Caco-2 (cell line): ENCODE measurements at regions not wholly inside any gene's neighbourhood (a gene's known extent, or its start where the extent isn't known, plus 50 kb on each side); places are given as distances from the start of the nearest gene placed in this dataset.
"Not testable (repeated sequence)": the region's sequence is repeated elsewhere in the genome, so short reads cannot be mapped to it uniquely, and the experiment has no call there.

Source experiments
- BruUV-seq: library from RNA; stranded (reverse); fragments of 400-500 nt; replicated peaks from 2 replicates; lab custom pipeline; 2021; lab: Mats Ljungman, UMichigan
- CTCF ChIA-PET: fragments of 300-600 bp; sonication (Branson Sonifier 250); formaldehyde crosslinking; loops from one replicate; lab custom pipeline; 2022; ENCODE audit warnings: antibody characterized with exemption; lab: Charles Lee
- POLR2A ChIA-PET: fragments of 300-600 bp; sonication (Branson Sonifier 250); formaldehyde crosslinking; loops from one replicate; lab custom pipeline; 2022; ENCODE audit warnings: antibody characterized with exemption; lab: Charles Lee
- DNase-seq, 2 experiments: peaks; one replicate each; pipeline versions ENCODE4 v3.0.0 to v3.0.0-alpha.2; 2020 to 2022
- H3K27me3 ChIP-seq: replicated peaks from 2 replicates; pipeline ENCODE4 v1.6.0; 2011; ENCODE audit warnings: low read length; ENCODE audit not compliant: control insufficient read depth, insufficient read depth
- H3K36me3 ChIP-seq: 2 replicates; pipeline ENCODE4 v1.5.1; 2011; ENCODE audit warnings: low read length; ENCODE audit not compliant: control insufficient read depth, insufficient read depth
- H3K4me1 ChIP-seq: fragments of 250-450 bp; sonication (Bioruptor Pico); 2 replicates; pipeline ENCODE4 v1.5.1; 2020; ENCODE audit warnings: mild to moderate bottlenecking
- H3K4me3 ChIP-seq: 2 replicates; pipeline ENCODE4 v1.5.1; 2011; ENCODE audit warnings: low read depth, mild to moderate bottlenecking, control low read depth, low read length
- H3K9me3 ChIP-seq: fragments of 250-450 bp; sonication (Bioruptor Pico); 2 replicates; pipeline ENCODE4 v1.5.1; 2020; ENCODE audit warnings: mild to moderate bottlenecking, moderate library complexity
- H3K27ac Mint-ChIP-seq: one replicate; pipeline ENCODE4 v1.8.0; 2022; ENCODE audit warnings: mixed read lengths; ENCODE audit not compliant: unreplicated experiment
- H3K27me3 Mint-ChIP-seq: one replicate; pipeline ENCODE4 v1.8.0; 2022; ENCODE audit warnings: mixed read lengths; ENCODE audit not compliant: insufficient read depth, unreplicated experiment
- H3K36me3 Mint-ChIP-seq: one replicate; pipeline ENCODE4 v1.8.0; 2022; ENCODE audit warnings: mild to moderate bottlenecking, mixed read lengths; ENCODE audit not compliant: insufficient read depth, unreplicated experiment
- H3K4me1 Mint-ChIP-seq: one replicate; pipeline ENCODE4 v1.8.0; 2022; ENCODE audit warnings: low read depth, mixed read lengths; ENCODE audit not compliant: unreplicated experiment
- H3K4me3 Mint-ChIP-seq: one replicate; pipeline ENCODE4 v1.8.0; 2022; ENCODE audit warnings: mild to moderate bottlenecking, moderate library complexity, mixed read lengths; ENCODE audit not compliant: unreplicated experiment
- H3K9me3 Mint-ChIP-seq: one replicate; pipeline ENCODE4 v1.8.0; 2022; ENCODE audit warnings: mixed read lengths; ENCODE audit not compliant: unreplicated experiment
- intact Hi-C: fragments of 100-400 bp; cut with micrococcal nuclease; formaldehyde crosslinking; loops from one replicate; pipeline ENCODE4 v1.10.0; 2022; ENCODE audit not compliant: unreplicated experiment
- TF ChIP-seq, protein P1 (sequence below), 2 experiments: fragments of 200-600 bp in 1 of 2; IDR thresholded peaks; 1 replicate in 1 of 2; 2 replicates in 1 of 2; pipeline versions ENCODE4 v1.5.1 to v1.8.0; 2011 to 2022; ENCODE audit warnings: antibody characterized with exemption in 1 of 2, control low read depth in 1 of 2, inconsistent platforms in 1 of 2, low read depth in 1 of 2, low read length in 1 of 2, mild to moderate bottlenecking in 1 of 2, moderate library complexity in 1 of 2; ENCODE audit not compliant: insufficient read depth in 1 of 2, severe bottlenecking in 1 of 2, unreplicated experiment in 1 of 2

DNA sequence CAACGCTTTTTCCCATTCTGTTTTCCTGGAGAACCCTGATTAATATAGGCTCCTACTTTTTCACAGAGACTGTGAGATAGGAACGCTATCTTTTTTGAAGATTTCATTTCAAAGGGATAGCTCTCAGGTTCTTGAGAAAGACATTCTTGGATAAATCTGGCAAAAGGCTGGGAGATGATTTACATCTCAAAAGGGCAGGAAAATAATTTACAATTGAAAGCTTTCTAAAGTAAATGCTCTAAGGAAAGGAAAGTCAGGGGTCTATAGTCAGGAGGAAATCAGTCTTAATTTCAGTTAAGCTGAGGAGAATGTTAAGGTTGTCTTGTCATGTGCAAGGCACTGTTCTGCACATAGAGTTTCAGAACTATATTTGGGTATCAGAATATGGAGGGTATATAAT lies 278.8 kb downstream of the KIF20B start:
- POLR2A ChIA-PET: no interaction called here
- DNase-seq: no peak
- CTCF ChIA-PET: no interaction called here
- peaks cover 9% of the 10 kb centered on the region for H3K27me3 Mint-ChIP-seq
- no TSS peak for BruUV-seq
- H3K27ac Mint-ChIP-seq: no peak overlapping the region
- Histone ChIP-seq H3K9me3 (no peaks in the 10 kb centered on the region), H3K36me3 (no peaks in the 10 kb centered on the region), H3K4me3 (no peak overlapping the region), H3K27me3 (peaks cover 2% of the 10 kb centered on the region; the same call in 1 of the 2 replicates), H3K4me1 (no peaks in the 10 kb centered on the region)
- intact Hi-C loops: no loop called here
- no peaks in the 10 kb centered on the region for H3K36me3 Mint-ChIP-seq
- H3K4me3 Mint-ChIP-seq: no peak overlapping the region
- TF ChIP-seq, protein P1, sequence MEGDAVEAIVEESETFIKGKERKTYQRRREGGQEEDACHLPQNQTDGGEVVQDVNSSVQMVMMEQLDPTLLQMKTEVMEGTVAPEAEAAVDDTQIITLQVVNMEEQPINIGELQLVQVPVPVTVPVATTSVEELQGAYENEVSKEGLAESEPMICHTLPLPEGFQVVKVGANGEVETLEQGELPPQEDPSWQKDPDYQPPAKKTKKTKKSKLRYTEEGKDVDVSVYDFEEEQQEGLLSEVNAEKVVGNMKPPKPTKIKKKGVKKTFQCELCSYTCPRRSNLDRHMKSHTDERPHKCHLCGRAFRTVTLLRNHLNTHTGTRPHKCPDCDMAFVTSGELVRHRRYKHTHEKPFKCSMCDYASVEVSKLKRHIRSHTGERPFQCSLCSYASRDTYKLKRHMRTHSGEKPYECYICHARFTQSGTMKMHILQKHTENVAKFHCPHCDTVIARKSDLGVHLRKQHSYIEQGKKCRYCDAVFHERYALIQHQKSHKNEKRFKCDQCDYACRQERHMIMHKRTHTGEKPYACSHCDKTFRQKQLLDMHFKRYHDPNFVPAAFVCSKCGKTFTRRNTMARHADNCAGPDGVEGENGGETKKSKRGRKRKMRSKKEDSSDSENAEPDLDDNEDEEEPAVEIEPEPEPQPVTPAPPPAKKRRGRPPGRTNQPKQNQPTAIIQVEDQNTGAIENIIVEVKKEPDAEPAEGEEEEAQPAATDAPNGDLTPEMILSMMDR (IDR thresholded peaks at IDR 0.05; ENCODE audit: insufficient read depth in 1 of 2, low read depth in 1 of 2, low read length in 1 of 2, severe bottlenecking in 1 of 2, unreplicated experiment in 1 of 2): no peak
- H3K4me1 Mint-ChIP-seq: no peaks in the 10 kb centered on the region
- H3K9me3 Mint-ChIP-seq: no peaks in the 10 kb centered on the region

DNA sequence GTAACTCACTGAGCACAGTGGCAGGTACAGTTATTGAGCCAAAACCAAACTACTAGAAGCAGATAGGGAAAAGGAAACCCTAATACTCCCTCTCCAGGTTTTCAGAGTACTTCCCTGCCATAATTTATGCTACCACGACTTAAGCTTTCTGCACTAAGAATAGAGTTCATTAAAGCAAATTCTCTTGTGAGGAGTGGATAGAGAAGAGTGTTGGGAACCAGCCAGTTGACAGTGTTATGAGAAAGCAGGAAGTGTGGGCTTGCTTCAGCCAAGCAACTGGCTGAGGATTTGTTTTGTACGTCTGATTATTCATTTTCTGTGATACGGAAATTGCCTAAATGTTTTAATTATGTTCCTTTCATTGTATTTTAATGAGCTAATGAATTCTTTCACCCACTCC lies 280.5 kb downstream of the KIF20B start:
- Mint-ChIP-seq H3K27me3 (peaks cover 10% of the 10 kb centered on the region), H3K4me1 (no peaks in the 10 kb centered on the region), H3K4me3 (no peak overlapping the region), H3K27ac (no peak overlapping the region), H3K9me3 (no peaks in the 10 kb centered on the region), H3K36me3 (no peaks in the 10 kb centered on the region)
- no TSS peak for BruUV-seq
- Histone ChIP-seq H3K4me3 (no peak overlapping the region), H3K27me3 (peaks cover 2% of the 10 kb centered on the region; the same call in 1 of the 2 replicates), H3K9me3 (no peaks in the 10 kb centered on the region), H3K36me3 (no peaks in the 10 kb centered on the region), H3K4me1 (no peaks in the 10 kb centered on the region)
- no peak for DNase-seq
- ChIA-PET POLR2A (no interaction called here), CTCF (no interaction called here)
- intact Hi-C loops: no loop called here
- TF ChIP-seq, protein P1 (IDR thresholded peaks at IDR 0.05; ENCODE audit: insufficient read depth in 1 of 2, low read depth in 1 of 2, low read length in 1 of 2, severe bottlenecking in 1 of 2, unreplicated experiment in 1 of 2): no peak

DNA sequence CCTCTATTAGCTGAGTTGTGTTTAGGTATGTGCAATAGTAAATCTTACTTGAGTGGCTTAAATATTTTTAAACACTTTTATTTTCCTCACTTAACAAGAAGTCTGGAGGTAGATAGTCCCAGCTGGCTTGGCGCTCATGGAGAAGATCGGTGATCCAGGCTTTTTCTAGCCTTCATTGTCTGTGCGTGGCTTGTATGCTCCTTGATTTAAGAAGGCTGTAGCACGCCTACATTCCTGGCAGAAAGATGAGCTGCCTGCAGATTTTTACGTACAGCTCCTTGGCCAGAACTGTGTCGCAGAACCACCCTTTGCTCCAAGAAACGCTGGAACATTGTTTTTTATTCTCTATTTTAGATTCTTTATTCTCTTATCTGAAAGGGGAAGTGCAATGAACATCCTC lies 284.1 kb downstream of the KIF20B start:
- no peaks in the 10 kb centered on the region for H3K4me1 Mint-ChIP-seq
- POLR2A ChIA-PET: no interaction called here
- no peaks in the 10 kb centered on the region for H3K27me3 ChIP-seq

DNA sequence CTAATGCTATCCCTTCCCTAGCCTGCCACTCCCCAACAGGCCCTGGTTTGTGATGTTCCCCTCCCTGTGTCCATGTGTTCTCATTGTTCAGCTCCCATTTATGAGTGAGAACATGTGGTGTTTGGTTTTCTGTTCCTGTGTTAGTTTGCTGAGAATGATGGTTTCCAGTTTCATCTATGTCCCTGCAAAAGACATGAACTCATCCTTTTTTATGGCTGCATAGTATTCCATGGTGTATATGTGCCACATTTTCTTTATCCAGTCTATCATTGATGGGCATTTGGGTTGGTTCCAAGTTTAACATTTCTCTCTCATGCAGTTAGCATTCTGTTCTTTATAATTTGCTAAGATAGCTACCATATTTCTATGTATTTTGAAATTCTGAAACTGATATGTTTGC lies 287.0 kb downstream of the KIF20B start:
- H3K36me3 ChIP-seq, H3K27ac Mint-ChIP-seq, CTCF ChIA-PET, H3K4me3 Mint-ChIP-seq, H3K9me3 ChIP-seq, POLR2A ChIA-PET, H3K27me3 ChIP-seq, DNase-seq, H3K4me1 Mint-ChIP-seq, H3K9me3 Mint-ChIP-seq, H3K4me3 ChIP-seq, H3K4me1 ChIP-seq, BruUV-seq, intact Hi-C loops, H3K27me3 Mint-ChIP-seq, H3K36me3 Mint-ChIP-seq: not testable (repeated sequence)

More for the DNA sequence above, 284.1 kb downstream of the KIF20B start:
- Mint-ChIP-seq H3K27me3 (peaks cover 13% of the 10 kb centered on the region), H3K9me3 (no peaks in the 10 kb centered on the region), H3K36me3 (no peaks in the 10 kb centered on the region), H3K4me3 (no peak overlapping the region), H3K27ac (no peak overlapping the region)
- no peaks in the 10 kb centered on the region for H3K36me3 ChIP-seq
- DNase-seq: no peak
- BruUV-seq: no TSS peak
- CTCF ChIA-PET: interaction anchor here (0.6 kb wide), 1 partner anchor 995 kb away, joined by 3 read pairs; the partner anchor contains the start of gene FAS
- intact Hi-C loops: no loop called here
- TF ChIP-seq, protein P1 (IDR thresholded peaks at IDR 0.05; ENCODE audit: insufficient read depth in 1 of 2, low read depth in 1 of 2, low read length in 1 of 2, severe bottlenecking in 1 of 2, unreplicated experiment in 1 of 2): no peak
- no peaks in the 10 kb centered on the region for H3K9me3 ChIP-seq
- H3K4me1 ChIP-seq: no peaks in the 10 kb centered on the region
- no peak overlapping the region for H3K4me3 ChIP-seq
